Vagina (tissue), 2 donors: ENCODE measurements at regions not wholly inside any gene's neighbourhood (a gene's known extent, or its start where the extent isn't known, plus 50 kb on each side); places are given as distances from the start of the nearest gene placed in this dataset.

ENCODE experiments used
- CTCF ChIP-seq, 3 experiments: fragments of 450-650 bp in 2 of 3; fragments of 200-600 bp in 1 of 3; sonication (generic) in 1 of 3; IDR thresholded peaks; one replicate each; pipeline ENCODE4 v1.5.1; 2017 to 2019; ENCODE audit warnings: antibody characterized with exemption in 3 of 3, mild to moderate bottlenecking in 2 of 3, moderate library complexity in 2 of 3
- POLR2A ChIP-seq, 2 donors: fragments of 450-650 bp; IDR thresholded peaks; one replicate each; pipeline ENCODE4 v1.6.1; 2017; ENCODE audit warnings: antibody characterized with exemption in 2 of 2, mild to moderate bottlenecking in 2 of 2, moderate library complexity in 2 of 2

DNA sequence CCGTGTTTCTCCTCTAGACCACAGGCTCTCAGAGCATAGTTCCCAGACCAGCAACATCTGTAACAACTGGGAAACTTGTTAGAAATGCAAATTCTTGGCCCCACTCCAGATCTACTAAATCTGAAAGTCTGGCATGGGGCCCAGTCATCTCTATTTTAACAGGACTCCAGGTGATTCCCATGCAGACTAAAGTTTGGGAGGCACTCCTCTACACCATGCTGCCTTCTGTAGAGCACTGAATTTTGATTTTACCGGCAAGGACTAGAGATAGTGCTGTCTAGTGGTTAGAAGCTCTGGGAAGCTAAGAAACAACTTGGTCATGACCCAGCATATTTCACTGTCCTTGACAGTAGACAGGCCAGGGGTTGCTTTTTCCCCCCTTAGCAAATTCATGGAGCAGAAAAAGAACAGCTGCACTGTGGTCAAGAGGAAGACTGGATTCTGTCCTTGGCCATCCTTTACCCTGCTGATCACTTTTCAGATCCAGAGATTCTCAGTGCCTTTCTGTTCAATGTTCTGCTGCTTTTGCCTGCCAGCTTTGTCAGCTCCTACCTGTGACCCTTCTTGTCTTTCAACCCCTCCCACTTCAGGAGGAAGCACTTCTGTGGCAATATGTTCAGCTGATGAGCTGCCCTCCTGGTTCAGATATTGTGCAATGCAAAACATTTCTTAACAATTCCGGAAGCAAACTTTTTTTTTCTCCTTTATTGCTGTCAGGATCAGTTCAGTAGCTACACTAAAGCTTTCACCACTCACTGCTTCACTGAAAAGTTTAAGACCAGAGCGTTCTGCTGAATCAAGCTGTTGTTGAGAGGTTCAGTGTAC is 133.8 kb upstream of the NUDT4 start:
- no peak for TF ChIP-seq CTCF (IDR thresholded peaks at IDR 0.05)
- TF ChIP-seq POLR2A (IDR thresholded peaks at IDR 0.05) = no peak
